ENCODE measurements at regions not wholly inside any gene's neighbourhood (a gene's known extent, or its start where the extent isn't known, plus 50 kb on each side); places are given as distances from the start of the nearest gene placed in this dataset.
A peak's percentile ranks its signal among the peaks of the same experiment; 100 is the strongest.
"Not testable (repeated sequence)": the region's sequence is repeated elsewhere in the genome, so short reads cannot be mapped to it uniquely, and the experiment has no call there.

- no peak for DNase-seq (ENCODE audit: low read depth in 2 of 3, low spot score in 1 of 3)
Observed at GRCh38 chr12:19665121-19665900, 226.0 kb downstream of the AEBP2 start.

GRCh38 chr12:19666070-19666469 lies 226.8 kb downstream of the AEBP2 start:
- DNase-seq (ENCODE audit: low read depth in 2 of 3, low spot score in 1 of 3), result no peak

DNA sequence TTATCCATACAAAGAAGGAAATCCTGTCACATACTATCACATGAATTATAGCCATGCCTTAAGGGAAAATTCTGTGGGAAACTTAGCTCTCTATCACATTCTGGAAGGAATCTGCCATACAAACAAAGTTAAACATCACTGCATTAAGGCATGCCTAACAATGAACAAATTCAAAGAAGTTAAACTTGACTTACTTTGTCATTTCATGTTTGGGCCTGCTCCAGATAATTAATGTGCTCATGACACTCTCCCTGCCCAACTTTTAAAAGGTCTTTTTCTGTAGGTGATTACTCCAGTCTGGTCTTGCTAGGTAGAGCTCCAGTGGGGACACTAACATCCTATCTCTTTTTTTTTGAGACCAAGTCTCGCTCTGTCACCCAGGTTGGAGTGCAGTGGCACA lies 230.5 kb downstream of the AEBP2 start:
- DNase-seq (ENCODE audit: low read depth in 2 of 3, low spot score in 1 of 3), result no peak

DNA sequence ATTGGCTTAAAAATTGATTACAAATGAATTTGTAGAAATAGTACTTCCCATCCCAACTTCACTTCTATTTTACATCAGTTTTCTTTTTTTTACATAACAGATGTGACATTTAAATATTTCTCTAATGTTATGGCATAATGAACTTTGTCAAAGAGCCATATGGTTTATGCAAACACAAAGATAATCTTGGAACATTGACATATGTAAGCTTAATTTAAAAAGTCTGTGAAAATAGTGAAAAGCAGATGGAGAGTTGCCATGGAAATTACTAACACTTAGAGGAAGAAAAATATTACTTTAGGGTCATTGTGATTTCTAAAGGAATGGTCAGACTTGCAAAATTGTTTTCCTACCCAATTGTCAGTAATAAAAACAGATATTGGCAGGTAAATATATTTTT lies 232.4 kb downstream of the AEBP2 start:
- no peak for DNase-seq (ENCODE audit: low read depth in 2 of 3, low spot score in 1 of 3)

DNA sequence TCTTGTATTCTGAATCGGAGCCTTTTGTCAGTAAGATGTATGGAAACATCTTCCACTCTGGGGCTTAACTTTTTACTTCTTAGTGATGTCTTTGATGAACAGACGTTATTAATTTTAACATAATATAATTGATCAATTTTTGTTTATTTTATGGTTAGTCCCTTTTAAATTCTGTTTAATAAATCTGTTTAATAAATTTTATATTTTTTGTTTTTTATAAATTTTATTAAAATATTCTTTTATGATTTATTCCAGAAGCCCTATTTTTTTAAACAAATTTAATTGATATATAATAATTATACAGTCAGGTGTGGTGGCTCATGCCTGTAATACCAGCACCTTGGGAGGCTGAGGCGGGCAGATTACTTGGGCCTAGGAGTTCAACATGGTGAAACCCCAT lies 235.1 kb downstream of the AEBP2 start:
- no peak for DNase-seq (ENCODE audit: low read depth in 2 of 3, low spot score in 1 of 3)

DNA sequence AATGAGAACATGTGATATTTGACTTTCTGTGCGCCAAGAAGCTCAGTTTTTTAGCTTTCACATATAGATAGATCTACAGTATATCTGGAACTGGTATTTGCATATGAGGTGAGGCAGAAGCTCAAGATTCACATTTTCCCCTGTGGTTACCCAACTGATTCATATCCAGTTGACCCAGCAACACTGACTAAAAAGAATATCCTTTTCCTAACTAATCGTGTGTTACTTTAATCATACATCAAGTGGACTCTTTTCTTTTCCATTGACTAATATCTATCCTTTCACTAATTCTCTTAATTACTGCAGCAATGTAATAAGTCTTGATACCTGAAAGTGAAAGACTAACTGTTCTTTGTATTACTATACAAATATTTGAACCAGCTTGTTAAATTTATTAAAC lies 236.1 kb downstream of the AEBP2 start:
- peak in 1 of 3 donors; percentile 10 for DNase-seq (ENCODE audit: low read depth in 2 of 3, low spot score in 1 of 3)

GRCh38 chr12:19678501-19678900 lies 239.2 kb downstream of the AEBP2 start:
- not testable (repeated sequence) for DNase-seq (ENCODE audit: low read depth in 2 of 3, low spot score in 1 of 3)

DNA sequence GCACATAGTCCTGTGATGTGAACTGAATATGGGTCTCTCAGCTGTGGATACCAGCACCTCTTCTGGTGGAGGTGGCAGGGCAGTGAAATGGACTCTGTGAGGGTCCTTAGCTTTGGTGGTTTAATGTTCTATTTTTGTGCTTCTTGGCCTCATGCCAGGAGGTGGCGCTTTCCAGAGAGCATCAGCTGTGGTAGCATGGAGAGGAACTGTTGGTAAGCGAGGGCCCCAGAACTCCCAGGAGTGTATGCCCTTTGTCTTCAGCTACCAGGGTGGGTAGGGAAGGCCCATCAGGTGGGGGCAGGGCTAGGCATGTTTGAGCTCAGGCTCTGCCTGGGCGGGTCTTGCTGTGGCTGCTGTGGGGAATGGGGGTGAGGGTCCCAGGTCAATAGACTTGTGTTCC lies 241.7 kb downstream of the AEBP2 start:
- no peak for DNase-seq (ENCODE audit: low read depth in 2 of 3, low spot score in 1 of 3)

DNA sequence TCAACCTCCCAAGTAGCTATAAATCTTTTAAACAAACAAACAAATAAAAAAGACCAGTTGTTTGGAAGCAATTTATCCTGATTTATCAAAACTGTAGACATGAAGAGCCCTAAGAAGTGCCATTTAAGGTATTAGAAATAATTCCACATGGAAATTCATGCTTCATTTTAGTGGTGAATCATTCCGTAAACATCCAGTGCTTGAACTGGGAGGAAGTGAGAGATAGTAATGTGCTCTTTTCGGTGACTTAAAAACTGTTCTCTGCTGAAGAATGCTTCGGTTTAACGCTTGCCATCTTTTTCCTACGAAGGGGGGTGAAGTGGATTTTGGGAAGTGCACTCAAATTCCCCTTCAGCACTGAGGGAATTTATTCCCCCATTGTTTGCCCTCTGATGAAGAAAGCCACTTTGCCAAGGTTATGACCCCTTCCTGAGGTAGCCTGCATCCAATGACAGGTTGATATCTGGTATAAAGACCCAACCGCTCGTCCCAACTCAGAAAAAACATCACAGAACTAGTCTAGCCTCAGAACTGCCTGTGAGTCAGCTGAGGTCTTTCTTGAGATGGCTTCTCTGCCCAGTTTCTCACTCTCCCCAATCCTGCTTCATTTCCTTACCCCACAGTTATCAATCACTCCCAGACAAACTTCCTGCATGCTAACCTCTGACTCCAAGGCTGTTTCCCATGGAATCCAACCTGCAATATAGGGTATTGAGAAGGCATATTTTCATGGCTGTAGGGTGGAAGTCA lies 244.1 kb downstream of the AEBP2 start:
- no peak for DNase-seq (ENCODE audit: low read depth in 2 of 3, low spot score in 1 of 3)

GRCh38 chr12:19687371-19687770 lies 248.1 kb downstream of the AEBP2 start:
- no peak for DNase-seq (ENCODE audit: low read depth in 2 of 3, low spot score in 1 of 3)

- DNase-seq (ENCODE audit: low read depth in 2 of 3, low spot score in 1 of 3), result no peak
Observed at GRCh38 chr12:19688532-19688931, 249.2 kb downstream of the AEBP2 start.

GRCh38 chr12:19689226-19689625 lies 249.9 kb downstream of the AEBP2 start:
- no peak for DNase-seq (ENCODE audit: low read depth in 2 of 3, low spot score in 1 of 3)

DNA sequence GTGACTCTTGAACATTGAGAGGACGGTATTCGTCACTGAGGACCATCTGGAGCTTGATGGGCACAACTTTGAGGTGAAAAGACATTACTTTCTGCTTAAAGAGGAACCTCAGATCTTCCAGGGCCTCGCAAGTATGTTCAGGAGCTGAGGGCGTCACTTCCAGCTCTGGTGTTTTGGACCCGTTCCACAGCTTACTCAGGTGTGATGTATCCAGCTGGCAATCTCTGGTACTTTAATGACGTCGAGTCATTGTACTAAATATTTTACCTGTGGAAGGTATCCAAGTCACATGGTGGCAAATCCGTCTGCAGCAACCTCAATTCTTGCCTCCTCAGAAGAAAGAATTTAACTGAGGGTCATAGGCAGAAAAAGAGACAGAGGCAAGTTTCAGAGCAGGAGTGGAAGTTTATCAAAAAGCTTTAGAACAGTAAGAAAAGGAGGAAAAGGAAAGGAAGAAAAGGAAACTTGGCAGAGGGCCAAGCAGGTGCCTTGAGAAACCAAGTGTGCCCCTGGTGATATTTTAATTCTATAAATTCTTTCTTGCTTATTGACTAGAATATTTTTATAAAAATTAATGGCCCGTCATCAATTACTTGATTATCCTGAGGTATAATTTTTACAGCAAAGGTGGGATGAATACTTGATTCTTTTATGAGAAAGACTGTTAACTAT lies 250.6 kb downstream of the AEBP2 start:
- DNase-seq (ENCODE audit: low read depth in 2 of 3, low spot score in 1 of 3), result no peak

GRCh38 chr12:19692091-19692490 lies 252.8 kb downstream of the AEBP2 start:
- DNase-seq (ENCODE audit: low read depth in 2 of 3, low spot score in 1 of 3), result no peak

DNA sequence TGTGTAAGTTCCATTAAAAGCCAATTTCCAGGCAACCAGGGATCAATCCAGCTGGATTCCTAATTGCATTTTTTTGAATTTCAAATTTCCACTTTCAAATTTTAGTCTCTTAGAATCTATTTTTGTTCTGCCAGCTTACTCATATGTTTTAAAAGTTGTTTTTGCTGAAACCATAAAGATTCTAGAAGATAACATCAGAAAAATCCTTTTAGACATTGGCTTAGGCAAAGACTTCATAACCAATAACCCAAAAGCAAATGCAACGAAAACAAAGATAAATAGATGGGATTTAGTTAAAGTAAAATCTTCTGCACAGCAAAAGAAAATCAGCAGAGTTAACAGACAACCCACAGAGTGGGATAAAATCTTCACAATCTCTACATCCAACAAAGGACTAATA lies 253.3 kb downstream of the AEBP2 start:
- no peak for DNase-seq (ENCODE audit: low read depth in 2 of 3, low spot score in 1 of 3)

- no peak for DNase-seq (ENCODE audit: low read depth in 2 of 3, low spot score in 1 of 3)
Observed at GRCh38 chr12:19694627-19695026, 255.3 kb downstream of the AEBP2 start.

GRCh38 chr12:19695244-19696098 lies 256.2 kb downstream of the AEBP2 start:
- DNase-seq (ENCODE audit: low read depth in 2 of 3, low spot score in 1 of 3), result no peak

DNA sequence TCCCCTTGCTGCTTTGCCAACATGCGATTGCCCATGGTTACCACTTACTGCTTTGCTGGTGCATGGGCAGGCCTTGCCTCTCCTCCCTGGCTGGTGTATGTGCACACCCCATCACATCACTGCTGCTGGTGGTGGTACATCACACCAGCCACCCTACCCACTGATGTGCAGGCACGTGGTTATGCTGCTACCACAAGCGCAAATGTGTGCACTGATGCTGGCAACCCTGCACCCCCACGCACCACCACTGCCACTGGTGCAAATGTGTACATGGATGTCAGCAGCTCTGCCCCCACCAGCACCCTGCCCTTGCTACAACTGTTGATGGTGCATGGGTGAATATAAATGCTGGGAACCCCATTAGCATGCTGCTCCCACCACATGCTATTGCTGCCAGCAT lies 261.7 kb downstream of the AEBP2 start:
- no peak for DNase-seq (ENCODE audit: low read depth in 2 of 3, low spot score in 1 of 3)

GRCh38 chr12:19704966-19705365 lies 265.7 kb downstream of the AEBP2 start:
- no peak for DNase-seq (ENCODE audit: low read depth in 2 of 3, low spot score in 1 of 3)

DNA sequence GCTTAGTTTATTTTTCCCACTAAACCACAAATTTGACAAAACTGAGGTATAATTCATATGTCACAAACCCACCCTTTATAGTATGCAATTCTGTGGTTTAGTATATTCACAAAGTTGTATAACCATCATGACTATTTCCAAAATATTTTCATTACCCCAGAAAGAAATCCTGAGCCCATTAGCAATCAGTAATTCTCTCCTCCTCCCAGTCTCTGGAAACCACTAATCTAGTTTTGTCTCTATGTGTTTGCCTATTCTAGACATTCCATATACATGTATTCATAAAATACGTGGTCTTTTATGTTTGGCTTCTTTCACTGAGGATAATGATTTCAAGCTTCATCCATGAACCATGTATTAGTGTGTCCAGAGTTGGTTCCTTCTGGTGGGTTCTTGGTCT lies 267.6 kb downstream of the AEBP2 start:
- DNase-seq (ENCODE audit: low read depth in 2 of 3, low spot score in 1 of 3), result no peak

DNA sequence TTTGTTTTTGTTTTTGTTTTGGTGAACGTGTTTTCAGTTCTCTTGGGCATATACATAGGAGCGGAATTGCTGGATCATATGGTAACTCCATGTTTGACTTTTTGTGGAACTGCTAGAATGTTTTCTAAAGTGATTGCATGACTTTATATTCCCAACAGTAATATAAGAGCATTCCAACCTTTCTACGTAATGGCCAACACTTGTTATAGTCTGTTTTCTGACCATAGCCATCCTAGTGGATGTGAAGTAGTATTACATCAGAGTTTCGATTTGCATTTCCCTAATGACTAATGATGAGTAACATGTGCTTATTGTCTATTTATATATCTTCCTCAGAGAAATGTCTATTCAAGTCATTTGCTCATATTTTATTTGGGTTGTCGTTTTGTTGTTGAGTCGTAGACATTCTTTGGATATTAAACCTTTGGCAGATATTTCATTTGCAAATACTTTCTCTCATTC lies 268.7 kb downstream of the AEBP2 start:
- no peak for DNase-seq (ENCODE audit: low read depth in 2 of 3, low spot score in 1 of 3)

All from stimulated activated CD4-positive, alpha-beta T cell treated with anti-CD3 and anti-CD28 coated beads, Interleukin-12 subunit alpha, Interleukin-12 subunit beta, amount 100 ng/mL, for 48 hours (primary cell).